ENCODE measurements at regions not wholly inside any gene's neighbourhood (a gene's known extent, or its start where the extent isn't known, plus 50 kb on each side); places are given as distances from the start of the nearest gene placed in this dataset.

- DNase-seq: no peak
Observed at GRCh38 chr14:32006263-32007110, 70.6 kb upstream of the ARHGAP5 start.

GRCh38 chr14:32007755-32008362 lies 69.2 kb upstream of the ARHGAP5 start:
- DNase-seq: no peak

GRCh38 chr14:32008602-32009193 lies 68.4 kb upstream of the ARHGAP5 start:
- DNase-seq: no peak

- no peak for DNase-seq
Observed at GRCh38 chr14:32009221-32009975, 67.7 kb upstream of the ARHGAP5 start.

- DNase-seq: no peak
Observed at GRCh38 chr14:32009976-32010581, 67.0 kb upstream of the ARHGAP5 start.

GRCh38 chr14:32010604-32011125 lies 66.4 kb upstream of the ARHGAP5 start:
- DNase-seq: no peak

- no peak for DNase-seq
Observed at GRCh38 chr14:32011225-32011624, 65.9 kb upstream of the ARHGAP5 start.

- DNase-seq: no peak
Observed at GRCh38 chr14:32012062-32012461, 65.0 kb upstream of the ARHGAP5 start.

GRCh38 chr14:32012571-32012970 lies 64.5 kb upstream of the ARHGAP5 start:
- DNase-seq: no peak

GRCh38 chr14:32013083-32013482 lies 64.0 kb upstream of the ARHGAP5 start:
- DNase-seq: no peak

- DNase-seq: no peak
Observed at GRCh38 chr14:32014057-32014456, 63.0 kb upstream of the ARHGAP5 start.

GRCh38 chr14:32014498-32014897 lies 62.6 kb upstream of the ARHGAP5 start:
- DNase-seq: no peak

GRCh38 chr14:32015166-32015565 lies 61.9 kb upstream of the ARHGAP5 start:
- no peak for DNase-seq

- DNase-seq: no peak
Observed at GRCh38 chr14:32017587-32017986, 59.5 kb upstream of the ARHGAP5 start.

GRCh38 chr14:32018391-32019092 lies 58.6 kb upstream of the ARHGAP5 start:
- no peak for DNase-seq

- DNase-seq: no peak
Observed at GRCh38 chr14:32019276-32019675, 57.8 kb upstream of the ARHGAP5 start.

GRCh38 chr14:32020882-32021281 lies 56.2 kb upstream of the ARHGAP5 start:
- no peak for DNase-seq

- DNase-seq: no peak
Observed at GRCh38 chr14:32021341-32021740, 55.8 kb upstream of the ARHGAP5 start.

- no peak for DNase-seq
Observed at GRCh38 chr14:32022525-32022924, 54.6 kb upstream of the ARHGAP5 start.

- no peak for DNase-seq
Observed at GRCh38 chr14:32022938-32023466, 54.1 kb upstream of the ARHGAP5 start.

- DNase-seq: no peak
Observed at GRCh38 chr14:32023540-32023939, 53.6 kb upstream of the ARHGAP5 start.
